ENCODE measurements at regions not wholly inside any gene's neighbourhood (a gene's known extent, or its start where the extent isn't known, plus 50 kb on each side); places are given as distances from the start of the nearest gene placed in this dataset.
"Not testable (repeated sequence)": the region's sequence is repeated elsewhere in the genome, so short reads cannot be mapped to it uniquely, and the experiment has no call there.

GRCh38 chr13:84616864-84617263 lies 734.6 kb upstream of the SLITRK1 start:
- no peak for DNase-seq

- DNase-seq = no peak
Observed at GRCh38 chr13:84609716-84610115, 727.4 kb upstream of the SLITRK1 start.

GRCh38 chr13:84607261-84608013 lies 725.2 kb upstream of the SLITRK1 start:
- DNase-seq = no peak

GRCh38 chr13:84606616-84607015 lies 724.3 kb upstream of the SLITRK1 start:
- DNase-seq = no peak

- no peak for DNase-seq
Observed at GRCh38 chr13:84605927-84606326, 723.7 kb upstream of the SLITRK1 start.

GRCh38 chr13:84591444-84591843 lies 709.2 kb upstream of the SLITRK1 start:
- no peak for DNase-seq

GRCh38 chr13:84590663-84591062 lies 708.4 kb upstream of the SLITRK1 start:
- no peak for DNase-seq

- DNase-seq = no peak
Observed at GRCh38 chr13:84588023-84588422, 705.7 kb upstream of the SLITRK1 start.

- not testable (repeated sequence) for DNase-seq
Observed at GRCh38 chr13:84579901-84580300, 697.6 kb upstream of the SLITRK1 start.

GRCh38 chr13:84574851-84575250 lies 692.6 kb upstream of the SLITRK1 start:
- no peak for DNase-seq

- no peak for DNase-seq
Observed at GRCh38 chr13:84571264-84571663, 689.0 kb upstream of the SLITRK1 start.

- no peak for DNase-seq
Observed at GRCh38 chr13:84570831-84571230, 688.6 kb upstream of the SLITRK1 start.

GRCh38 chr13:84569366-84569765 lies 687.1 kb upstream of the SLITRK1 start:
- no peak for DNase-seq

- no peak for DNase-seq
Observed at GRCh38 chr13:84567848-84568247, 685.6 kb upstream of the SLITRK1 start.

GRCh38 chr13:84566780-84567179 lies 684.5 kb upstream of the SLITRK1 start:
- no peak for DNase-seq

- DNase-seq = no peak
Observed at GRCh38 chr13:84563611-84564010, 681.3 kb upstream of the SLITRK1 start.

- DNase-seq = no peak
Observed at GRCh38 chr13:84553227-84553626, 671.0 kb upstream of the SLITRK1 start.

GRCh38 chr13:84543962-84544361 lies 661.7 kb upstream of the SLITRK1 start:
- DNase-seq = no peak

- DNase-seq = no peak
Observed at GRCh38 chr13:84542348-84542747, 660.1 kb upstream of the SLITRK1 start.

- DNase-seq = no peak
Observed at GRCh38 chr13:84536906-84537305, 654.6 kb upstream of the SLITRK1 start.

GRCh38 chr13:84528408-84529070 lies 646.3 kb upstream of the SLITRK1 start:
- DNase-seq = no peak

- DNase-seq = no peak
Observed at GRCh38 chr13:84525865-84526264, 643.6 kb upstream of the SLITRK1 start.

GRCh38 chr13:84524586-84524985 lies 642.3 kb upstream of the SLITRK1 start:
- DNase-seq = no peak

- DNase-seq = no peak
Observed at GRCh38 chr13:84500016-84500415, 617.7 kb upstream of the SLITRK1 start.

- no peak for DNase-seq
Observed at GRCh38 chr13:84497613-84498012, 615.3 kb upstream of the SLITRK1 start.
